A549 (cell line): ENCODE measurements at regions not wholly inside any gene's neighbourhood (a gene's known extent, or its start where the extent isn't known, plus 50 kb on each side); places are given as distances from the start of the nearest gene placed in this dataset.

ENCODE experiments used
- ATAC-seq, 2 experiments: fragments of 200-7000 bp in 1 of 2; fragments of >200 bp in 1 of 2; cut with Nextera tagmentation in 1 of 2; cut with Tn5 transposase in 1 of 2; 3 replicates each; pipeline versions ENCODE4 v1.8.0 to v1.9.1; 2018 to 2020; ENCODE audit warnings: mild to moderate bottlenecking in 1 of 2, moderate library complexity in 1 of 2
- CTCF ChIA-PET: fragments of 300-600 bp; sonication (Branson Sonifier 250); formaldehyde crosslinking; extraction: SDS; loops from one replicate; lab custom pipeline; 2021; ENCODE audit warnings: antibody characterized with exemption, inconsistent platforms; lab: Yijun Ruan, JAX
- POLR2A ChIA-PET: fragments of 350-600 bp; formaldehyde crosslinking; extraction: SDS; loops from one replicate; lab custom pipeline; 2021; ENCODE audit warnings: antibody characterized with exemption, inconsistent platforms; lab: Yijun Ruan, JAX
- DNase-seq, 2 experiments: peaks; one replicate each; pipeline versions ENCODE4 v3.0.0 to v3.0.0-alpha.2; 2011 to 2016; ENCODE audit warnings: low read depth in 1 of 2, low spot score in 1 of 2
- FAIRE-seq: peaks from 2 replicates; lab custom pipeline; 2011; peaks lifted over from hg19 to GRCh38; lab: Jason Lieb, UNC
- H3K27ac ChIP-seq, 2 experiments: fragments of >200 bp; sonication (Bioruptor Twin); formaldehyde crosslinking; 3 replicates each; pipeline ENCODE4 v1.5.1; 2016 to 2017
- H3K4me1 ChIP-seq: fragments of >200 bp; sonication (Bioruptor Twin); formaldehyde crosslinking; 3 replicates; pipeline ENCODE4 v1.6.1; 2016
- H3K4me2 ChIP-seq: fragments of >200 bp; sonication (Bioruptor Twin); formaldehyde crosslinking; 3 replicates; pipeline ENCODE4 v1.6.1; 2016
- H3K4me3 ChIP-seq: fragments of >200 bp; sonication (Bioruptor Twin); formaldehyde crosslinking; 3 replicates; pipeline ENCODE4 v1.5.1; 2016
- H3K9me3 ChIP-seq: fragments of >200 bp; sonication (Bioruptor Twin); formaldehyde crosslinking; 3 replicates; pipeline ENCODE4 v1.6.1; 2016
- BHLHE40 ChIP-seq: IDR thresholded peaks from 2 replicates; pipeline ENCODE4 v1.6.1; 2012; ENCODE audit warnings: low read depth, low read length, inconsistent platforms
- ESRRA ChIP-seq: fragments of 150-350 bp; IDR thresholded peaks from 2 replicates; pipeline ENCODE4 v1.6.1; 2014; ENCODE audit warnings: mild to moderate bottlenecking, low read length, borderline replicate concordance
- FOSB ChIP-seq: fragments of 250-450 bp; sonication (Bioruptor Pico); IDR thresholded peaks from 2 replicates; pipeline ENCODE4 v1.5.0; 2020; ENCODE audit warnings: mild to moderate bottlenecking, moderate library complexity
- FOSL2 ChIP-seq, 2 experiments: fragments of 450-650 bp in 1 of 2; fragments of >200 bp in 1 of 2; sonication (Bioruptor Twin) in 1 of 2; formaldehyde crosslinking; IDR thresholded peaks; 2 replicates each; pipeline versions ENCODE4 v1.5.0 to v1.6.1; 2016 to 2020; ENCODE audit warnings: mild to moderate bottlenecking in 1 of 2, moderate library complexity in 1 of 2
- GATA3 ChIP-seq: IDR thresholded peaks from 2 replicates; pipeline ENCODE4 v1.6.1; 2012; ENCODE audit warnings: borderline replicate concordance
- KDM1A ChIP-seq: fragments of 200-600 bp; sonication (generic); IDR thresholded peaks from 2 replicates; pipeline ENCODE4 v1.6.1; 2016; ENCODE audit warnings: low read depth, mild to moderate bottlenecking
- MAFK ChIP-seq: fragments of 450-650 bp; IDR thresholded peaks from 2 replicates; pipeline ENCODE4 v1.6.1; 2014; ENCODE audit not compliant: partially characterized antibody
- MYC ChIP-seq: IDR thresholded peaks from 2 replicates; pipeline ENCODE4 v1.6.1; 2012; ENCODE audit warnings: mild to moderate bottlenecking, inconsistent platforms, low read length, improper control_type of control experiment, borderline replicate concordance
- NPAS2 ChIP-seq: fragments of 250-450 bp; sonication (Bioruptor Pico); IDR thresholded peaks from 2 replicates; pipeline ENCODE4 v1.8.0; 2022; ENCODE audit warnings: mild to moderate bottlenecking, moderate library complexity, borderline replicate concordance
- RFX5 ChIP-seq: fragments of 450-650 bp; IDR thresholded peaks from 2 replicates; pipeline ENCODE4 v1.7.1; 2014; ENCODE audit warnings: antibody characterized with exemption, mild to moderate bottlenecking, moderate library complexity
- ZC3H11A ChIP-seq: fragments of 450-650 bp; IDR thresholded peaks from 2 replicates; pipeline ENCODE4 v1.6.1; 2014; ENCODE audit warnings: antibody characterized with exemption, mild to moderate bottlenecking
- ZNF302 ChIP-seq: fragments of 250-450 bp; sonication (Bioruptor Pico); IDR thresholded peaks from 2 replicates; pipeline ENCODE4 v1.9.0; 2021; ENCODE audit warnings: inconsistent platforms, mild to moderate bottlenecking, moderate library complexity
- ZSCAN20 ChIP-seq: fragments of 250-450 bp; sonication (Bioruptor Pico); IDR thresholded peaks from 2 replicates; pipeline ENCODE4 v1.8.0; 2022; ENCODE audit warnings: mild to moderate bottlenecking, moderate library complexity
- WGBS: methylation state at CpG from one replicate; pipeline ENCODE4 v1.1.6; 2017; ENCODE audit errors: missing lambda C conversion rate; 5-methylcytosine and 5-hydroxymethylcytosine counted together
- TF ChIP-seq, protein P1 (sequence below): fragments of 450-650 bp; IDR thresholded peaks from 2 replicates; pipeline ENCODE4 v1.6.1; 2014; ENCODE audit warnings: antibody characterized with exemption
- TF ChIP-seq, protein P2 (sequence below): fragments of 200-600 bp; sonication (generic); IDR thresholded peaks from 2 replicates; pipeline ENCODE4 v1.6.1; 2016; ENCODE audit warnings: antibody characterized with exemption, mild to moderate bottlenecking, moderate library complexity
- TF ChIP-seq, protein P3 (sequence below): fragments of 250-450 bp; sonication (Bioruptor Pico); IDR thresholded peaks from 2 replicates; pipeline ENCODE4 v1.5.0; 2021; ENCODE audit warnings: mild to moderate bottlenecking, moderate library complexity, borderline replicate concordance

DNA sequence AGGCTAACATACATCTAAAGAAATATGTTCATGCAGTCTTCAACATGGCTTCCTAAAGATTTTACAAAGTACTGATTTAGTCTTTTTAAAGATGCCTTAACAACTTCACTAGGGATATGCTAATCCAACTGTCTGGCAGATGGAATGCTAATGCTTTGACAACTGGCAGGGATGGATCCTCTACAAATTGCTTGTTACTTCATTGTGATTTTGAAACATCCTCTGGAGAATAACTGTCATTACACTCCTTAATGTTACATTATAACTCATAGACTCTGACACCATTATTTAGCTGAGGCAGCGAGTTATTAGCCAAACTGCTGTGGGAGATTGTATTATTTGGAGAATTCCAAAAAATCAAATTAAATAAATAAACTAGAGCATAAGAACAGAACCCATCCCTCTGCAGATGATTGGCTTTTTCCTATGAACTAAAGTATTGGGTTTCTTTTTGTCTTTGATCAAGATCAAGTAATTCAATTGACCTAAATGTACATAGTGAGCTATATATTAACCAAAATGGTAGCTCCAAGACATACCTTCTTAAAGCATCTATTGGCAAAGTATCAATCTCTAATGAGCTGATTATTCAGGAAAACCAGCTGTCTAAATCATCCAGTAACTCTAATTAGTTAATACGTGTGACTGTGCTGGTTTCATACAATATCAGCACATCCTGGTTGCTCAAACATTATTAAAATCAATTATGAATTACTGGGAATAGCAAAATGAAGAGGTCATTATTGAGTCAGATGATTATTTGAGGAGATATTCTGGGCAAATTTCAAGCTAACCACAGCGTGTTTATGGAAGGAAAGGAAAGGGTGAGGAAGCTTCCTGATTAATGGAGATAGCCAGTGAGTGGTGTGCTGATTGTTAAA, 321.3 kb upstream of the TFPI start:
- ChIA-PET POLR2A (no interaction called here), CTCF (interaction anchor here (0.5 to 1.2 kb wide), 2 partner anchors 8 to 514 kb away, joined by 3 to 6 read pairs; no protein-coding TSS in a partner anchor)
- 64% methylated on average over 3 of the region's 3 CpGs for WGBS
- H3K4me1 ChIP-seq = no peaks in the 10 kb centered on the region
- no peak for FAIRE-seq
- H3K9me3 ChIP-seq = no peaks in the 10 kb centered on the region
- no peak for DNase-seq
- H3K4me3 ChIP-seq = no peak overlapping the region
- H3K4me2 ChIP-seq = no peak overlapping the region
- ATAC-seq = no peak
- H3K27ac ChIP-seq = no peak overlapping the region
- TF ChIP-seq MAFK = peak; percentile 3
- no peak for TF ChIP-seq ZSCAN20
- no peak for TF ChIP-seq KDM1A

DNA sequence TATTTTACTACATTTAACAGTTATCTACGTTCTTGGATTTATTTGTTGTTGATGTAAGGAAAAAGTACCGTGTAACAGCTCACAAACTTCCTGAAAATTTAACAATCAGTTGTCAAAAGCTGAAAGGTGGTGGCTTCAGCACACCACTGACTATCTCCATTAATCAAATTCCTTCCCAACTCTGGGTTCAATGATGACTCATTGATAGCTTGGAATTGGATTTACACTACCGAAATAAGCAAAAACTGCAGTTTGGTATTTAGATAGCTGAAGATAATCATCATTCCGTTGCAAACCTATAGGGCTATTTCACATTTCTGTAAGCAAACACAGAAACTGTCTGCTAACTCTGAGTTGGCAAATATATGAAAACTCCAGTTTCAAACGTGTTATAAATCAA, 322.3 kb upstream of the TFPI start:
- no peak overlapping the region for H3K4me3 ChIP-seq
- DNase-seq (no peak), FAIRE-seq (no peak), ATAC-seq (no peak)
- ChIA-PET CTCF (interaction anchor here (1.1 to 1.2 kb wide), 3 partner anchors 9 to 295 kb away, joined by 3 to 6 read pairs (median 6); no protein-coding TSS in a partner anchor), POLR2A (no interaction called here)
- WGBS = 50% methylated on average over 5 of the region's 5 CpGs
- no peak overlapping the region for H3K27ac ChIP-seq
- H3K9me3 ChIP-seq = no peaks in the 10 kb centered on the region
- TF ChIP-seq MYC (no peak), ZNF302 (CRISPR knock-in tag) (no peak), MAFK (no peak), FOSL2 (IDR thresholded peaks at IDR 0.05) (no peak), FOSL2 (CRISPR knock-in tag; IDR thresholded peaks at IDR 0.05) (no peak; the same call in 1 of the 2 replicates), FOSB (CRISPR knock-in tag) (no peak), NPAS2 (no peak), RFX5 (no peak), ESRRA (no peak), GATA3 (no peak), ZC3H11A (no peak)
- TF ChIP-seq, protein P1, sequence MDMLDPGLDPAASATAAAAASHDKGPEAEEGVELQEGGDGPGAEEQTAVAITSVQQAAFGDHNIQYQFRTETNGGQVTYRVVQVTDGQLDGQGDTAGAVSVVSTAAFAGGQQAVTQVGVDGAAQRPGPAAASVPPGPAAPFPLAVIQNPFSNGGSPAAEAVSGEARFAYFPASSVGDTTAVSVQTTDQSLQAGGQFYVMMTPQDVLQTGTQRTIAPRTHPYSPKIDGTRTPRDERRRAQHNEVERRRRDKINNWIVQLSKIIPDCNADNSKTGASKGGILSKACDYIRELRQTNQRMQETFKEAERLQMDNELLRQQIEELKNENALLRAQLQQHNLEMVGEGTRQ = no peak
- no peaks in the 10 kb centered on the region for H3K4me1 ChIP-seq
- no peak overlapping the region for H3K4me2 ChIP-seq

DNA sequence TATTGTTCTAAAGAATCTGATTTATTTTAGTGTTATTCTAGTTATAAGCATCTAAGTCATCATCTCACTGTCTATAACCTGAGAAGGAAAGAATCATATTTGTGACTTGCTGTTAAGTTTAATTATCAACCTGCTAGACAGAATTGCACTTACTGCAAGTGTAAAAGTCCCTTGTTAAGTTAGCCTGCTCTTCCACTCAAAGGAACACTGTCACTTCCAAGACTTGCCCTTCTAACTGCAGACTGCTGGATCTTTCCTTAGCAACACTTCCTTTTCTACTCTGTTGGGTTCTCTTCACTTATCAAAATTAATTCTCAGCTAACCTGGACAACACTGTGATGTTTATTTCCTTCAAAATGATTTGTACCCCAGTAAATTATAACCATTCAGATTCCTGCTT, 323.2 kb upstream of the TFPI start:
- DNase-seq (no peak), ATAC-seq (no peak), FAIRE-seq (no peak)
- H3K4me2 ChIP-seq = no peak overlapping the region
- H3K4me3 ChIP-seq = no peak overlapping the region
- TF ChIP-seq BHLHE40 = no peak
- TF ChIP-seq, protein P2, sequence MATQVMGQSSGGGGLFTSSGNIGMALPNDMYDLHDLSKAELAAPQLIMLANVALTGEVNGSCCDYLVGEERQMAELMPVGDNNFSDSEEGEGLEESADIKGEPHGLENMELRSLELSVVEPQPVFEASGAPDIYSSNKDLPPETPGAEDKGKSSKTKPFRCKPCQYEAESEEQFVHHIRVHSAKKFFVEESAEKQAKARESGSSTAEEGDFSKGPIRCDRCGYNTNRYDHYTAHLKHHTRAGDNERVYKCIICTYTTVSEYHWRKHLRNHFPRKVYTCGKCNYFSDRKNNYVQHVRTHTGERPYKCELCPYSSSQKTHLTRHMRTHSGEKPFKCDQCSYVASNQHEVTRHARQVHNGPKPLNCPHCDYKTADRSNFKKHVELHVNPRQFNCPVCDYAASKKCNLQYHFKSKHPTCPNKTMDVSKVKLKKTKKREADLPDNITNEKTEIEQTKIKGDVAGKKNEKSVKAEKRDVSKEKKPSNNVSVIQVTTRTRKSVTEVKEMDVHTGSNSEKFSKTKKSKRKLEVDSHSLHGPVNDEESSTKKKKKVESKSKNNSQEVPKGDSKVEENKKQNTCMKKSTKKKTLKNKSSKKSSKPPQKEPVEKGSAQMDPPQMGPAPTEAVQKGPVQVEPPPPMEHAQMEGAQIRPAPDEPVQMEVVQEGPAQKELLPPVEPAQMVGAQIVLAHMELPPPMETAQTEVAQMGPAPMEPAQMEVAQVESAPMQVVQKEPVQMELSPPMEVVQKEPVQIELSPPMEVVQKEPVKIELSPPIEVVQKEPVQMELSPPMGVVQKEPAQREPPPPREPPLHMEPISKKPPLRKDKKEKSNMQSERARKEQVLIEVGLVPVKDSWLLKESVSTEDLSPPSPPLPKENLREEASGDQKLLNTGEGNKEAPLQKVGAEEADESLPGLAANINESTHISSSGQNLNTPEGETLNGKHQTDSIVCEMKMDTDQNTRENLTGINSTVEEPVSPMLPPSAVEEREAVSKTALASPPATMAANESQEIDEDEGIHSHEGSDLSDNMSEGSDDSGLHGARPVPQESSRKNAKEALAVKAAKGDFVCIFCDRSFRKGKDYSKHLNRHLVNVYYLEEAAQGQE = no peak
- TF ChIP-seq, protein P3, sequence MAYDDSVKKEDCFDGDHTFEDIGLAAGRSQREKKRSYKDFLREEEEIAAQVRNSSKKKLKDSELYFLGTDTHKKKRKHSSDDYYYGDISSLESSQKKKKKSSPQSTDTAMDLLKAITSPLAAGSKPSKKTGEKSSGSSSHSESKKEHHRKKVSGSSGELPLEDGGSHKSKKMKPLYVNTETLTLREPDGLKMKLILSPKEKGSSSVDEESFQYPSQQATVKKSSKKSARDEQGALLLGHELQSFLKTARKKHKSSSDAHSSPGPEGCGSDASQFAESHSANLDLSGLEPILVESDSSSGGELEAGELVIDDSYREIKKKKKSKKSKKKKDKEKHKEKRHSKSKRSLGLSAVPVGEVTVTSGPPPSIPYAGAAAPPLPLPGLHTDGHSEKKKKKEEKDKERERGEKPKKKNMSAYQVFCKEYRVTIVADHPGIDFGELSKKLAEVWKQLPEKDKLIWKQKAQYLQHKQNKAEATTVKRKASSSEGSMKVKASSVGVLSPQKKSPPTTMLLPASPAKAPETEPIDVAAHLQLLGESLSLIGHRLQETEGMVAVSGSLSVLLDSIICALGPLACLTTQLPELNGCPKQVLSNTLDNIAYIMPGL (CRISPR knock-in tag) = no peak
- no peak overlapping the region for H3K27ac ChIP-seq
- H3K9me3 ChIP-seq = no peaks in the 10 kb centered on the region
- ChIA-PET CTCF (no interaction called here), POLR2A (no interaction called here)
- no peaks in the 10 kb centered on the region for H3K4me1 ChIP-seq
